ENCODE measurements at regions not wholly inside any gene's neighbourhood (a gene's known extent, or its start where the extent isn't known, plus 50 kb on each side); places are given as distances from the start of the nearest gene placed in this dataset.

DNA sequence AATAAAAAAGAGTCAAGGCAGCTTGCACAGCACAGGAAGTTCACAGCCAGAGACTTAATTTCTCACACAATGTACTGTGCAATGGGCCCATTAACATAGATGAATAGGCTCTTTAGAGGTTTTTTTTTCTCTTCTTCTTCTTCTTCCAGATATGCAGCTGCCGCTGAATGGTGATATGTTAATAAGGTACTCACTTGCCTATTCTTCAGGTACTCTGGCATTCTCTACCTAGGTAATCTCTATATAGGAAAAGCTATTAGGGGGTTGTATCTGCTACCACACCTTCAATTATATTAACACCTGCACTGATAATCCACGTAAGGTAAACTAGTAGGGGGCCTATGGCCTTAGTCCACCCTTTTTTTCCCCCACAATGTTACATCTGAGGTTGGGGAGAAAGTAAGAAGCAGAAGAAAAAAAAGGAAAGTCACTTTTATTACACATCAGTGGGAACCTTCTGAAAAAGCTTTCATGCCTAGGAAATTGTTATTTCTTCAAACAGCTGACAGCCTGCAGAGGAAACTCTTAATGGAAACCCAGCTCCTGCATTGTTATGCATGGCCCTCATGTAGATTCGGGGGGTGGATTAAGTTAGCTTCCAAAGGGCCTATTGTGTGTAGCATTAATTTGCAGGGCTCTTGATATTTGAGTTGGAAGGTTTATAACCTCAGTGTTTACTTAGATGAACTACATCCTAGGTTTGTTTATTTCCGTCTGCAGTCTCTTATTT lies 525.5 kb downstream of the ZIC1 start:
- in situ Hi-C loops (cut with MboI; ENCODE audit: low pct_unique_long_range_greater_than_20kb, low sequenced_read_pairs, unreplicated experiment): no loop called here
- TF ChIP-seq, protein P1, sequence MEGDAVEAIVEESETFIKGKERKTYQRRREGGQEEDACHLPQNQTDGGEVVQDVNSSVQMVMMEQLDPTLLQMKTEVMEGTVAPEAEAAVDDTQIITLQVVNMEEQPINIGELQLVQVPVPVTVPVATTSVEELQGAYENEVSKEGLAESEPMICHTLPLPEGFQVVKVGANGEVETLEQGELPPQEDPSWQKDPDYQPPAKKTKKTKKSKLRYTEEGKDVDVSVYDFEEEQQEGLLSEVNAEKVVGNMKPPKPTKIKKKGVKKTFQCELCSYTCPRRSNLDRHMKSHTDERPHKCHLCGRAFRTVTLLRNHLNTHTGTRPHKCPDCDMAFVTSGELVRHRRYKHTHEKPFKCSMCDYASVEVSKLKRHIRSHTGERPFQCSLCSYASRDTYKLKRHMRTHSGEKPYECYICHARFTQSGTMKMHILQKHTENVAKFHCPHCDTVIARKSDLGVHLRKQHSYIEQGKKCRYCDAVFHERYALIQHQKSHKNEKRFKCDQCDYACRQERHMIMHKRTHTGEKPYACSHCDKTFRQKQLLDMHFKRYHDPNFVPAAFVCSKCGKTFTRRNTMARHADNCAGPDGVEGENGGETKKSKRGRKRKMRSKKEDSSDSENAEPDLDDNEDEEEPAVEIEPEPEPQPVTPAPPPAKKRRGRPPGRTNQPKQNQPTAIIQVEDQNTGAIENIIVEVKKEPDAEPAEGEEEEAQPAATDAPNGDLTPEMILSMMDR (IDR thresholded peaks at IDR 0.05; ENCODE audit: extremely low read depth, insufficient read depth, missing control alignments): no peak
- no peak for DNase-seq (ENCODE audit: low spot score)

DNA sequence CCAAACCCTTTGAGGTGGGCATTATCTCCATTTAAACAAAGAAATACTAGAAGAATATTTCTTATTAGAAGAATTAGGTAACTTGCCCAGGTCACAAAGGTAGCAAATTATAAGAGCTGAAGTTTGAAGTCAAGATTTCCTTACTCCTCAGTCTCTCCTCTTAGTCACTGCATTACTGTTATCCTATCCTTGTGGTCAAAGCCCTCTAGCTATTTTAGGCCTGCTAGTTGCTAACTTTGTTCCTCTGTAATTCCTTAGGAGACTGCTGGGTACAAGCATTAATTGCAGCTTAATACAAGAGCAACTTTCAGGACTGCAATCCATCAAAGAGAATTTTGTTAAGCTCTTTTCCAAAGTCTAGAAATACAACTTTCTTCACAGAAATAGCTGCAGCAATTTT lies 528.2 kb downstream of the ZIC1 start:
- in situ Hi-C loops (cut with MboI; ENCODE audit: low pct_unique_long_range_greater_than_20kb, low sequenced_read_pairs, unreplicated experiment): no loop called here
- no peak for DNase-seq (ENCODE audit: low spot score)
- TF ChIP-seq, protein P1 (IDR thresholded peaks at IDR 0.05; ENCODE audit: extremely low read depth, insufficient read depth, missing control alignments): no peak

DNA sequence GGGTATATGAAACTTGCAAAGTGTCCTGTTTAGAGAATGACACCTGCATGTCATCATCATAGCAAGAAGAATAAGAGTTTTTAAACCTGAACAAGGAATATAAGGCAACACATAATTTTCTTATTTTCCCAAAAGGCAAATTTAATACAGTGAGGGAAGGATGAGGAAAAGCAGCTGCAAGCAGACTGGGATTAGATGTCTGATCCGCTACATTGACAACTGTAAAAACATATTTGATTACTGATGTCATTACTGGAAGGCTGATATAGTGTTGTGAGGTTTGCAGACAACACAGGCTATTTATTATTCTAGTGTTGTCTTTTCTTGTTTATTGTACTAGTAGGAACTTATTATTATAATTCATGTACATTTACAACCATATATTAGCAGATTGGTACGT lies 528.7 kb downstream of the ZIC1 start:
- in situ Hi-C loops (cut with MboI; ENCODE audit: low pct_unique_long_range_greater_than_20kb, low sequenced_read_pairs, unreplicated experiment): no loop called here
- TF ChIP-seq, protein P1 (IDR thresholded peaks at IDR 0.05; ENCODE audit: extremely low read depth, insufficient read depth, missing control alignments): no peak
- DNase-seq (ENCODE audit: low spot score): no peak

DNA sequence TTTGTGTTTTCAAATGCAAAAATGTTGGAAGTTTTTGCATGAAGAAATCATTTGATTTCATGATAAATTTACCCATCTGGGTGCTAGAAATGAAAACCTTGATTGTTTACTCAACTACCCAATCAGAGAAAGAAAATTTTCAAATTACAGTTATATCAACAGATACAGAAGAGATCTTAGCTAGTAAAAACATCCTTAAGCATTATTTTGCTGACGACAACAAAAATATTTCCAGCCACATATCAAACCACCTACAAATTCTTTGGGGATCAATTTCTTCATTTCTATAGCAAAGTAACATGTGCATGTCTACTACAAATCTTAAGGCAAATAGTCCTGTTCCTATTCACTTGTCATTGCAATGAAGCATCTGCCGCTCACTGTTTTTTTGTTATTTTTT lies 530.3 kb downstream of the ZIC1 start:
- TF ChIP-seq, protein P1 (IDR thresholded peaks at IDR 0.05; ENCODE audit: extremely low read depth, insufficient read depth, missing control alignments): no peak
- in situ Hi-C loops (cut with MboI; ENCODE audit: low pct_unique_long_range_greater_than_20kb, low sequenced_read_pairs, unreplicated experiment): no loop called here
- DNase-seq (ENCODE audit: low spot score): no peak

DNA sequence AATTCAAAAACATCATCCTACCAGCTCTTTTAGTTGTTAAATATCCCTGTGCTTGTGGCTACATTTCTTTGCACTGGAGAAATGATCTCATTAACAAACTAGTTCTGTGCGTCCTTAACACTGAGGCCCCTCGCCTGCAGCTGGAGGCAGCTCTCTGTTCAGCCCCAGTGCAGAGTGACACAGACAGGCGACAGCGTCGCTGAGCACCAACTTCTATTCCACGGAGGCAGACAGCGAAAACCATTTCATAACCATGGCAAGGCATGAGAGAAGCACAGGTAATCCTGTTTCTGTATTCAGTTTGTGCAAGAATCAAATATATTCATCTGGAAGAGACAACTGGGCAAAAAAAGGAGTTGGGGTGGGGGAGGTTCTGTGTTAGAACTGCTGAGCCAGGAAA lies 530.7 kb downstream of the ZIC1 start:
- DNase-seq (ENCODE audit: low spot score): no peak
- in situ Hi-C loops (cut with MboI; ENCODE audit: low pct_unique_long_range_greater_than_20kb, low sequenced_read_pairs, unreplicated experiment): no loop called here

DNA sequence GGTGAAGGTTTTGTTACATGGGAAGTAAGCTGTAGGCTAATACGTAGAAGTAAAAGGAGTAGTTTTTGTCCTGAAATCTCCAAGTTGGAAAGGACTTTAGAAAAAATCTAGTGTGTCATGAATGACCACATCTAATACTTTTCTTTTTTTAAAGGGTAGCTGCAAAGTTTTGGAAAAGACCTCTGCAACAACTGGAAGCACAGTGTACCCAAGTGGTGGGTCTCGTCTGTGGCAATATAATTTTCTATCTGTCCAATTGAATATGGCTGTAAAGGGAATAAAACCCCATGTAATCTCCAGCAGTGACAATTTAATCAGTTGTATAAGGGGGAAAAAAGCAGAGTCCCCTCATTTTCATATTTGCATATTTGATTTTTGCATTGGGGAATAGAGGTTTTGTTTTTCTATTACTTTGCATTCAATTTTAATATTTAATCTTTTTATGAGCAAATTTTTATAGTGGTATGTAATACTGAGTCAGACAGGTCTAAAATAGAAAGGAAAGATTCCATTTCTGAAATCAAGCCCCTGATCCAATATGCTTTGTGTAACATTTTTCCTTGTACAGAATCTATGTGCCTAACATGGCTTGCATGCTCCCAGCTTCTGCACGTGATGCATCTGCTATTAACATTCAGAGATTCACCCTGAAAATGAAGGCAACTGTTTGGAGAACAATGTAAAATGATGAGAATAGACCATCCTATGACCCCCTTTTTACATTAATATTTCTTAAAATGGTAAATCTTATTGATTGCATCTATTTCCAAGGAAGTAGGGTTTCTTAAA lies 531.4 kb downstream of the ZIC1 start:
- in situ Hi-C loops (cut with MboI; ENCODE audit: low pct_unique_long_range_greater_than_20kb, low sequenced_read_pairs, unreplicated experiment): no loop called here
- DNase-seq (ENCODE audit: low spot score): no peak
- TF ChIP-seq, protein P1 (IDR thresholded peaks at IDR 0.05; ENCODE audit: extremely low read depth, insufficient read depth, missing control alignments): no peak

More for the DNA sequence above, 530.7 kb downstream of the ZIC1 start:
- TF ChIP-seq, protein P1 (IDR thresholded peaks at IDR 0.05; ENCODE audit: extremely low read depth, insufficient read depth, missing control alignments): no peak

All from GM13977 (cell line).